H9 (cell line): ENCODE measurements at regions not wholly inside any gene's neighbourhood (a gene's known extent, or its start where the extent isn't known, plus 50 kb on each side); places are given as distances from the start of the nearest gene placed in this dataset.

ENCODE experiments used
- DNase-seq: peaks from one replicate; pipeline ENCODE4 v3.0.0-alpha.2; 2017
- H2AFZ ChIP-seq: one replicate; pipeline ENCODE4 v1.6.1; 2013; ENCODE audit warnings: mild to moderate bottlenecking, low read length, control low read depth, moderate library complexity
- H2AK5ac ChIP-seq: 2 replicates; pipeline ENCODE4 v1.6.1; 2013; ENCODE audit warnings: low read length, control low read depth, mixed read lengths; ENCODE audit not compliant: insufficient read length
- H2BK120ac ChIP-seq: one replicate; pipeline ENCODE4 v1.6.1; 2013; ENCODE audit warnings: low read depth, mild to moderate bottlenecking, low read length, control low read depth, inconsistent platforms; ENCODE audit not compliant: poor library complexity, severe bottlenecking
- H2BK12ac ChIP-seq: 2 replicates; pipeline ENCODE4 v1.6.1; 2013; ENCODE audit warnings: low read length, control low read depth, mixed read lengths, low read depth; ENCODE audit not compliant: insufficient read length
- H2BK15ac ChIP-seq: 2 replicates; pipeline ENCODE4 v1.6.1; 2013; ENCODE audit warnings: low read depth, low read length, control low read depth
- H2BK20ac ChIP-seq: one replicate; pipeline ENCODE4 v1.6.1; 2013; ENCODE audit warnings: low read depth, mild to moderate bottlenecking, low read length, control low read depth, inconsistent platforms; ENCODE audit not compliant: poor library complexity, severe bottlenecking
- H2BK5ac ChIP-seq: 2 replicates; pipeline ENCODE4 v1.6.1; 2013; ENCODE audit warnings: low read length, control low read depth, mixed read lengths; ENCODE audit not compliant: insufficient read length
- H3K14ac ChIP-seq: 2 replicates; pipeline ENCODE4 v1.6.1; 2013; ENCODE audit warnings: low read length, control low read depth; ENCODE audit not compliant: insufficient read depth
- H3K18ac ChIP-seq: 2 replicates; pipeline ENCODE4 v1.6.1; 2013; ENCODE audit warnings: low read depth, mild to moderate bottlenecking, mixed read lengths, low read length, control low read depth; ENCODE audit not compliant: insufficient read length
- H3K23ac ChIP-seq: 2 replicates; pipeline ENCODE4 v1.6.1; 2013; ENCODE audit warnings: low read length, control low read depth, mixed read lengths, low read depth; ENCODE audit not compliant: insufficient read length
- H3K23me2 ChIP-seq: 2 replicates; pipeline ENCODE4 v1.6.1; 2013; ENCODE audit warnings: low read depth, mild to moderate bottlenecking, mixed read lengths, low read length, control low read depth; ENCODE audit not compliant: insufficient read length, poor library complexity, severe bottlenecking
- H3K27ac ChIP-seq: 2 replicates; pipeline ENCODE4 v1.5.1; 2013; ENCODE audit warnings: low read length, control low read depth, mixed read lengths, low read depth; ENCODE audit not compliant: insufficient read length
- H3K27me3 ChIP-seq: 2 replicates; pipeline ENCODE4 v1.6.1; 2013; ENCODE audit warnings: low read length, control low read depth, inconsistent platforms; ENCODE audit not compliant: insufficient read depth
- H3K4ac ChIP-seq: 2 replicates; pipeline ENCODE4 v1.6.1; 2013; ENCODE audit warnings: low read depth, mild to moderate bottlenecking, control low read depth, inconsistent platforms, low read length, moderate library complexity
- H3K4me1 ChIP-seq: 2 replicates; pipeline ENCODE4 v1.6.1; 2013; ENCODE audit warnings: low read length, control low read depth, inconsistent platforms; ENCODE audit not compliant: insufficient read depth
- H3K4me2 ChIP-seq: 2 replicates; pipeline ENCODE4 v1.6.1; 2013; ENCODE audit warnings: low read length, control low read depth, mixed read lengths; ENCODE audit not compliant: insufficient read length, insufficient read depth
- H3K56ac ChIP-seq: 2 replicates; pipeline ENCODE4 v1.6.1; 2013; ENCODE audit warnings: low read depth, mild to moderate bottlenecking, mixed read lengths, low read length, control low read depth; ENCODE audit not compliant: insufficient read length
- H3K79me1 ChIP-seq: 2 replicates; pipeline ENCODE4 v1.6.1; 2013; ENCODE audit warnings: low read depth, mild to moderate bottlenecking, moderate library complexity, low read length, control low read depth, inconsistent platforms; ENCODE audit not compliant: insufficient read depth, poor library complexity, severe bottlenecking
- H3K79me2 ChIP-seq: 2 replicates; pipeline ENCODE4 v1.6.1; 2013; ENCODE audit warnings: low read length, control low read depth, inconsistent platforms; ENCODE audit not compliant: insufficient read depth
- H3K9ac ChIP-seq: 2 replicates; pipeline ENCODE4 v1.6.1; 2013; ENCODE audit warnings: low read length, control low read depth, mixed read lengths; ENCODE audit not compliant: insufficient read length; ENCODE audit errors: extremely low read depth
- H3K9me3 ChIP-seq: one replicate; pipeline ENCODE4 v1.6.1; 2013; ENCODE audit warnings: low read depth, low read length, inconsistent platforms; ENCODE audit not compliant: control insufficient read depth
- H3T11ph ChIP-seq: one replicate; pipeline ENCODE4 v1.6.1; 2013; ENCODE audit warnings: mild to moderate bottlenecking, low read length, control low read depth, inconsistent platforms
- H4K20me1 ChIP-seq: one replicate; pipeline ENCODE4 v1.6.1; 2013; ENCODE audit not compliant: control insufficient read depth, insufficient read length, insufficient read depth
- H4K5ac ChIP-seq: 2 replicates; pipeline ENCODE4 v1.6.1; 2013; ENCODE audit warnings: low read depth, mild to moderate bottlenecking, mixed read lengths, low read length, control low read depth; ENCODE audit not compliant: insufficient read length
- H4K8ac ChIP-seq: replicated peaks from 2 replicates; pipeline ENCODE4 v1.6.1; 2013; ENCODE audit warnings: low read length, control low read depth, mixed read lengths, low read depth; ENCODE audit not compliant: insufficient read length
- H4K91ac ChIP-seq: 2 replicates; pipeline ENCODE4 v1.6.1; 2013; ENCODE audit warnings: low read depth, mild to moderate bottlenecking, moderate library complexity, mixed read lengths, low read length, control low read depth; ENCODE audit not compliant: insufficient read length
- H3K27ac Mint-ChIP-seq, 3 experiments: 2 replicates in 2 of 3; 3 replicates in 1 of 3; pipeline ENCODE4 v1.8.0; 2020 to 2021; ENCODE audit warnings: mixed read lengths in 3 of 3, mild to moderate bottlenecking in 1 of 3, moderate library complexity in 1 of 3
- H3K27me3 Mint-ChIP-seq: 2 replicates; pipeline ENCODE4 v1.8.0; 2021; ENCODE audit warnings: low read depth, mild to moderate bottlenecking, moderate library complexity, mixed read lengths
- H3K36me3 Mint-ChIP-seq, 3 experiments: 2 replicates in 2 of 3; 3 replicates in 1 of 3; pipeline ENCODE4 v1.8.0; 2020 to 2021; ENCODE audit warnings: low read depth in 3 of 3, mixed read lengths in 3 of 3; ENCODE audit not compliant: insufficient read depth in 1 of 3
- H3K4me1 Mint-ChIP-seq, 2 experiments: 2 replicates each; pipeline ENCODE4 v1.8.0; 2020; ENCODE audit warnings: mixed read lengths in 2 of 2
- H3K4me3 Mint-ChIP-seq, 2 experiments: 2 replicates in 1 of 2; 3 replicates in 1 of 2; pipeline ENCODE4 v1.8.0; 2020 to 2021; ENCODE audit warnings: mild to moderate bottlenecking in 2 of 2, mixed read lengths in 2 of 2, moderate library complexity in 1 of 2
- H3K9me3 Mint-ChIP-seq, 2 experiments: 2 replicates in 1 of 2; 3 replicates in 1 of 2; pipeline ENCODE4 v1.8.0; 2020; ENCODE audit warnings: mild to moderate bottlenecking in 2 of 2, mixed read lengths in 2 of 2, moderate library complexity in 1 of 2
- TF ChIP-seq, protein P1 (sequence below): fragments of 200-600 bp; sonication (generic); conservative IDR thresholded peaks from 3 replicates; pipeline ENCODE4 v1.8.0; 2021; ENCODE audit warnings: antibody characterized with exemption, mild to moderate bottlenecking

DNA sequence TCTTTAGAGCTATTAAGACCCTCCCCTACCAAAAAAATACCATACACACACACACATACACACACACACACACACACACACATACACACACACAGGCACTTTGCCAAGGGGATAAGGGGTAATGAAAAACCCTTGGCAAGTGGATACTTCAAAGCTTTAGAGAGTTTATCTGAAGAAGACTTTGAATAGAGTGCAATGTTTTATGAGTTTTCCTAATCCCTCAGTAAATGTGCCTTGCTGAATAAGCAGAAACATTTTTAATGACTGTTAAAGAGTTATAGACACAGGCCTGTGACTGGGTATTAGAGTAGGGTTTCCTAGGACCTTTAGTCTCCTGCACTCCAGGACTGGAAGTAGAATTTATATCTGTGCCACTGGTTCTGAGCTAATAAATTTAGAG is 75.5 kb upstream of the CTAGE1 start:
- Histone ChIP-seq H3K27me3 (no peaks in the 10 kb centered on the region), H2AK5ac (no peak overlapping the region), H3K14ac (no peak overlapping the region), H3K23ac (no peak overlapping the region), H3K79me2 (no peaks in the 10 kb centered on the region), H3K27ac (no peak overlapping the region), H3K18ac (no peak overlapping the region), H3T11ph (no peak overlapping the region), H3K4me2 (no peak overlapping the region), H2BK5ac (no peak overlapping the region), H2BK15ac (no peak overlapping the region), H3K56ac (no peak overlapping the region), H2BK120ac (no peak overlapping the region), H2AFZ (no peak overlapping the region), H3K23me2 (no peaks in the 10 kb centered on the region), H2BK12ac (no peak overlapping the region), H3K9me3 (no peaks in the 10 kb centered on the region), H3K79me1 (no peaks in the 10 kb centered on the region), H3K4ac (no peak overlapping the region), H4K91ac (no peak overlapping the region), H4K5ac (no peak overlapping the region), H3K9ac (no peak overlapping the region), H2BK20ac (no peak overlapping the region), H4K8ac (no peak overlapping the region), H3K4me1 (no peaks in the 10 kb centered on the region), H4K20me1 (no peaks in the 10 kb centered on the region)
- H3K36me3 Mint-ChIP-seq: no peaks in the 10 kb centered on the region
- H3K4me1 Mint-ChIP-seq: peaks cover 3 to 5% of the 10 kb centered on the region in 2 experiments; a peak in 1 of 4 replicates
- H3K9me3 Mint-ChIP-seq: peaks cover 9 to 11% of the 10 kb centered on the region in 2 experiments; a peak in 2 of 5 replicates
- TF ChIP-seq, protein P1, sequence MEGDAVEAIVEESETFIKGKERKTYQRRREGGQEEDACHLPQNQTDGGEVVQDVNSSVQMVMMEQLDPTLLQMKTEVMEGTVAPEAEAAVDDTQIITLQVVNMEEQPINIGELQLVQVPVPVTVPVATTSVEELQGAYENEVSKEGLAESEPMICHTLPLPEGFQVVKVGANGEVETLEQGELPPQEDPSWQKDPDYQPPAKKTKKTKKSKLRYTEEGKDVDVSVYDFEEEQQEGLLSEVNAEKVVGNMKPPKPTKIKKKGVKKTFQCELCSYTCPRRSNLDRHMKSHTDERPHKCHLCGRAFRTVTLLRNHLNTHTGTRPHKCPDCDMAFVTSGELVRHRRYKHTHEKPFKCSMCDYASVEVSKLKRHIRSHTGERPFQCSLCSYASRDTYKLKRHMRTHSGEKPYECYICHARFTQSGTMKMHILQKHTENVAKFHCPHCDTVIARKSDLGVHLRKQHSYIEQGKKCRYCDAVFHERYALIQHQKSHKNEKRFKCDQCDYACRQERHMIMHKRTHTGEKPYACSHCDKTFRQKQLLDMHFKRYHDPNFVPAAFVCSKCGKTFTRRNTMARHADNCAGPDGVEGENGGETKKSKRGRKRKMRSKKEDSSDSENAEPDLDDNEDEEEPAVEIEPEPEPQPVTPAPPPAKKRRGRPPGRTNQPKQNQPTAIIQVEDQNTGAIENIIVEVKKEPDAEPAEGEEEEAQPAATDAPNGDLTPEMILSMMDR: no peak
- no peak for DNase-seq
- 0 out of 2 replicates have a peak, but pooled peaks cover 3% of the 10 kb centered on the region for H3K27me3 Mint-ChIP-seq
- H3K27ac Mint-ChIP-seq: no peak overlapping the region
- no peak overlapping the region; a peak in 1 of 5 replicates for H3K4me3 Mint-ChIP-seq
